Testis (tissue), 2 donors: ENCODE measurements at regions not wholly inside any gene's neighbourhood (a gene's known extent, or its start where the extent isn't known, plus 50 kb on each side); places are given as distances from the start of the nearest gene placed in this dataset.

Experiments used
- CTCF ChIP-seq, 3 experiments: fragments of 450-650 bp in 2 of 3; fragments of 200-600 bp in 1 of 3; sonication (generic) in 1 of 3; IDR thresholded peaks; one replicate each; pipeline ENCODE4 v1.5.1; 2016 to 2019; ENCODE audit warnings: antibody characterized with exemption in 3 of 3, mild to moderate bottlenecking in 2 of 3, moderate library complexity in 1 of 3
- POLR2A ChIP-seq: fragments of 450-650 bp; IDR thresholded peaks from one replicate; pipeline ENCODE4 v1.6.1; 2017; ENCODE audit warnings: antibody characterized with exemption, mild to moderate bottlenecking, moderate library complexity

- TF ChIP-seq CTCF (IDR thresholded peaks at IDR 0.05) (no peak), POLR2A (no peak)
Measured at GRCh38 chr5:125480911-125481310, 734.5 kb upstream of the ZNF608 start.
